Heart right ventricle (tissue), 16 donors: ENCODE measurements at regions not wholly inside any gene's neighbourhood (a gene's known extent, or its start where the extent isn't known, plus 50 kb on each side); places are given as distances from the start of the nearest gene placed in this dataset.
"Not testable (repeated sequence)": the region's sequence is repeated elsewhere in the genome, so short reads cannot be mapped to it uniquely, and the experiment has no call there.

Source experiments
- ATAC-seq, 8 donors: fragments of 200-7000 bp; cut with Tn5 transposase; one replicate each; pipeline ENCODE4 v1.9.1; 2020; ENCODE audit warnings: mild to moderate bottlenecking in 8 of 8, moderate library complexity in 8 of 8, moderate number of reproducible peaks in 1 of 8
- DNase-seq, 2 donors: peaks; one replicate each; pipeline ENCODE4 v3.0.0-alpha.2; 2020
- H3K27ac ChIP-seq, 10 donors: fragments of 200-600 bp; sonication (generic) in 2 of 10; one replicate each; pipeline versions ENCODE4 v1.5.0 to v1.8.0; 2020 to 2022; ENCODE audit warnings: mild to moderate bottlenecking in 3 of 10
- H3K27me3 ChIP-seq, 7 donors: fragments of 200-600 bp; one replicate each; pipeline ENCODE4 v1.8.0; 2021 to 2022; ENCODE audit warnings: mild to moderate bottlenecking in 2 of 7
- H3K36me3 ChIP-seq, 9 donors: fragments of 200-600 bp; sonication (generic) in 1 of 9; one replicate each; pipeline versions ENCODE4 v1.5.0 to v1.8.0; 2020 to 2022; ENCODE audit warnings: mild to moderate bottlenecking in 2 of 9
- H3K4me1 ChIP-seq, 9 donors: fragments of 200-600 bp; sonication (generic) in 1 of 9; one replicate each; pipeline versions ENCODE4 v1.5.0 to v1.8.0; 2020 to 2022; ENCODE audit warnings: mild to moderate bottlenecking in 4 of 9
- H3K4me3 ChIP-seq, 10 donors: fragments of 200-600 bp; sonication (generic) in 2 of 10; one replicate each; pipeline versions ENCODE4 v1.5.0 to v1.8.0; 2020 to 2022; ENCODE audit warnings: mild to moderate bottlenecking in 7 of 10, moderate library complexity in 2 of 10
- H3K9me3 ChIP-seq, 11 donors: fragments of 200-600 bp in 10 of 11; sonication (generic) in 2 of 11; one replicate each; pipeline versions ENCODE4 v1.5.0 to v1.8.0; 2013 to 2022; ENCODE audit warnings: mild to moderate bottlenecking in 2 of 11, control low read depth in 1 of 11, moderate library complexity in 1 of 11
- CTCF ChIP-seq, 9 donors: fragments of 200-600 bp; sonication (generic) in 2 of 9; IDR thresholded peaks; one replicate each; pipeline versions ENCODE4 v1.5.0 to v1.8.0; 2021 to 2022; ENCODE audit warnings: antibody characterized with exemption in 9 of 9, mild to moderate bottlenecking in 5 of 9, moderate library complexity in 1 of 9
- WGBS, 2 donors: extraction: QIAGEN DNeasy Blood & Tissue Kit; methylation state at CpG; one replicate each; pipeline ENCODE4 v1.1.7; 2013; ENCODE audit warnings: inconsistent platforms in 1 of 2; 5-methylcytosine and 5-hydroxymethylcytosine counted together
- intact Hi-C, 10 donors: fragments of 100-400 bp; cut with DNase I; formaldehyde crosslinking; loops; one replicate each; pipeline versions ENCODE4 v1.11.1 to v1.14.2; 2022
- donor health status: Arrhythmogenic right ventricular cardiomyopathy.
- donor health status: ischemic (EF 13 %, LVEDD 7.1; RV severe dilation, severe dysfunction).
- donor health status: healthy with polysubstance abuse.
- donor health status: DM: no; HTN: yes; CAD: no.
- donor health status: DM: no; HTN: no; CAD: no.
- donor health status: ischemic (EF 25% LVEDD 6.9; RV normal size, moderate dysfunction).
- donor health status: ischemic (EF 25% LVEDD 5.7; RV mildly dilated, moderate dysfunction).
- donor health status: healthy.
- donor health status: DM: yes; HTN: yes; CAD: no.
- donor health status: Ischemic cardiomyopathy.
- donor health status: ischemic (EF 35%, LVEDD 5.7; RV mildly dilated, moderate dysfunction).
- donor health status: nonischemic (EF 11% LVEDD 7.7; RV severe dilation, severe dysfunction).
- donor health status: DM: yes; HTN: yes; CAD: no.
- donor health status: PGD.
- donor health status: ischemic (EF 29% LVEDD 5.4; RV normal size, mild dysfunction).
- donor health status: nonischemic (EF 23%, LVEDD 6.1; RV moderate dilation, normal function).

- TF ChIP-seq CTCF (IDR thresholded peaks at IDR 0.05), result no peak
- DNase-seq (no peak), ATAC-seq (no peak)
- H3K4me1 ChIP-seq, result no peaks in the 10 kb centered on the region
- 81 to 88% methylated on average over 2 of the region's 2 CpGs for WGBS, 2 donors
- peaks cover 0 to 10% (median 0%) of the 10 kb centered on the region in 11 donors for H3K9me3 ChIP-seq
- intact Hi-C loops, result no loop called here
- no peaks in the 10 kb centered on the region for H3K36me3 ChIP-seq
- no peak overlapping the region for H3K4me3 ChIP-seq
- H3K27ac ChIP-seq, result no peak overlapping the region
- peaks cover 0 to 41% (median 25%) of the 10 kb centered on the region in 7 donors for H3K27me3 ChIP-seq
Observed at GRCh38 chr16:87119168-87119567, 198.0 kb downstream of the C16orf95 start.

GRCh38 chr16:87119748-87120147 is 197.4 kb downstream of the C16orf95 start:
- no peak for ATAC-seq
- TF ChIP-seq CTCF (IDR thresholded peaks at IDR 0.05), result no peak
- no peak overlapping the region for H3K27ac ChIP-seq
- no peak for DNase-seq
- H3K27me3 ChIP-seq, result peaks cover 0 to 43% (median 25%) of the 10 kb centered on the region in 7 donors
- intact Hi-C loops, result no loop called here
- H3K9me3 ChIP-seq, result peaks cover 0 to 10% (median 0%) of the 10 kb centered on the region in 11 donors
- H3K4me1 ChIP-seq, result no peaks in the 10 kb centered on the region
- no peak overlapping the region for H3K4me3 ChIP-seq
- 89 to 90% methylated on average over 9 of the region's 9 CpGs for WGBS, 2 donors
- H3K36me3 ChIP-seq, result no peaks in the 10 kb centered on the region

- ATAC-seq (no peak), DNase-seq (no peak)
- H3K36me3 ChIP-seq, result no peaks in the 10 kb centered on the region
- intact Hi-C loops, result no loop called here
- peaks cover 0 to 61% (median 35%) of the 10 kb centered on the region in 7 donors for H3K27me3 ChIP-seq
- no peak for TF ChIP-seq CTCF (IDR thresholded peaks at IDR 0.05)
- no peak overlapping the region for H3K4me3 ChIP-seq
- H3K9me3 ChIP-seq, result peaks cover 0 to 10% (median 0%) of the 10 kb centered on the region in 11 donors
- no peak overlapping the region for H3K27ac ChIP-seq
- peaks cover 0 to 17% (median 5%) of the 10 kb centered on the region in 9 donors for H3K4me1 ChIP-seq
- WGBS, 2 donors, result 77 to 83% methylated on average over 4 of the region's 4 CpGs
Observed at GRCh38 chr16:87121816-87122215, 195.4 kb downstream of the C16orf95 start.

- no peak for TF ChIP-seq CTCF (IDR thresholded peaks at IDR 0.05)
- WGBS, 2 donors, result 90 to 94% methylated on average over 12 of the region's 12 CpGs
- intact Hi-C loops, result no loop called here
Observed at GRCh38 chr16:87123356-87124001, 193.7 kb downstream of the C16orf95 start.

GRCh38 chr16:87124405-87124804 is 192.8 kb downstream of the C16orf95 start:
- peaks cover 0 to 72% (median 46%) of the 10 kb centered on the region in 7 donors for H3K27me3 ChIP-seq
- DNase-seq, ATAC-seq, intact Hi-C loops, H3K4me3 ChIP-seq, H3K36me3 ChIP-seq, H3K27ac ChIP-seq: not testable (repeated sequence)
- peaks cover 0 to 16% (median 2%) of the 10 kb centered on the region in 11 donors for H3K9me3 ChIP-seq
- H3K4me1 ChIP-seq, result peaks cover 0 to 29% (median 12%) of the 10 kb centered on the region in 9 donors
- 85 to 96% methylated on average over 8 to 9 of the region's 9 CpGs for WGBS, 2 donors

More at GRCh38 chr16:87123356-87124001, 193.7 kb downstream of the C16orf95 start:
- DNase-seq (no peak), ATAC-seq (no peak)
- Histone ChIP-seq H3K27ac (no peak overlapping the region), H3K27me3 (peaks cover 0 to 73% (median 46%) of the 10 kb centered on the region in 7 donors), H3K4me1 (peaks cover 0 to 29% (median 12%) of the 10 kb centered on the region in 9 donors), H3K36me3 (no peaks in the 10 kb centered on the region), H3K4me3 (no peak overlapping the region), H3K9me3 (peaks cover 0 to 10% (median 0%) of the 10 kb centered on the region in 11 donors)
